Stimulated activated effector memory CD8-positive, alpha-beta T cell treated with anti-CD3 and anti-CD28 coated beads, Interleukin-12 subunit alpha, Interleukin-12 subunit beta, amount 100 ng/mL, for 72 hours (primary cell): ENCODE measurements at regions not wholly inside any gene's neighbourhood (a gene's known extent, or its start where the extent isn't known, plus 50 kb on each side); places are given as distances from the start of the nearest gene placed in this dataset.

Experiments used
- ATAC-seq: fragments of 150-1000 bp; cut with Tn5 transposase; 2 replicates; pipeline ENCODE4 v1.10.0; 2021
- DNase-seq, 2 donors: peaks; one replicate each; pipeline ENCODE4 v3.0.0; 2021 to 2022; ENCODE audit warnings: low spot score in 2 of 2
- H3K27ac Mint-ChIP-seq: one replicate; pipeline ENCODE4 v1.8.0; 2022; ENCODE audit warnings: mild to moderate bottlenecking, mixed read lengths
- H3K36me3 Mint-ChIP-seq: one replicate; pipeline ENCODE4 v1.8.0; 2022; ENCODE audit warnings: mild to moderate bottlenecking, mixed read lengths
- H3K4me1 Mint-ChIP-seq: one replicate; pipeline ENCODE4 v1.8.0; 2022; ENCODE audit warnings: mixed read lengths
- H3K4me3 Mint-ChIP-seq: one replicate; pipeline ENCODE4 v1.8.0; 2022; ENCODE audit warnings: mild to moderate bottlenecking, mixed read lengths
- H3K9me3 Mint-ChIP-seq: one replicate; pipeline ENCODE4 v1.8.0; 2022; ENCODE audit warnings: mixed read lengths

- Mint-ChIP-seq H3K4me3 (no peak overlapping the region), H3K27ac (no peak overlapping the region), H3K9me3 (no peaks in the 10 kb centered on the region), H3K36me3 (no peaks in the 10 kb centered on the region), H3K4me1 (peaks cover 7% of the 10 kb centered on the region)
- ATAC-seq (no peak), DNase-seq (no peak)
Measured at GRCh38 chr16:85464383-85465305, 148.5 kb upstream of the GSE1 start.

GRCh38 chr16:85465328-85466303 lies 147.5 kb upstream of the GSE1 start:
- Mint-ChIP-seq H3K36me3 (no peaks in the 10 kb centered on the region), H3K4me1 (peaks cover 7% of the 10 kb centered on the region), H3K27ac (no peak overlapping the region), H3K9me3 (no peaks in the 10 kb centered on the region), H3K4me3 (no peak overlapping the region)
- ATAC-seq, result no peak
- no peak for DNase-seq

GRCh38 chr16:85466304-85466700 lies 146.8 kb upstream of the GSE1 start:
- Mint-ChIP-seq H3K27ac (no peak overlapping the region), H3K9me3 (no peaks in the 10 kb centered on the region), H3K4me1 (peaks cover 7% of the 10 kb centered on the region), H3K4me3 (no peak overlapping the region), H3K36me3 (no peaks in the 10 kb centered on the region)
- ATAC-seq (no peak), DNase-seq (no peak)

DNA sequence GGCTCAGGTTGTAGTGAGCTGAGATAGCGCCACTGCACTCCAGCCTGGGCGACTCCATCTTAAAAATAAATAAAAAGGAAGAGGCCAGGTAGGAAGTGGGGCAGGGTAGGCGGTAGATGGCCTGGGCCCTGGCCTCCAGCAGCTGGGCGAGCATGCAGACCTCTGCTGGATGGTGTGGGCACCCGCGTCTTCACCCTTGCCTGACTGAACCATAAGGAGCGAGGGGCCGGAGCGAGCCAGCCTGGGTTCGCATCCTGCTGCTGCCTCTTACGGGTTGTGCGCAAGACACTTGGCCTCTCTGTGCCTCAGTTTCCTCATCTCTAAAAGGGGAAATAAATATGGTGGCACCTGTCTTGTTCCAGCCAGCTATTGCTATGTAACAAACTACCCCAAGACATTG lies 146.1 kb upstream of the GSE1 start:
- Mint-ChIP-seq H3K4me3 (no peak overlapping the region), H3K27ac (no peak overlapping the region), H3K9me3 (no peaks in the 10 kb centered on the region), H3K4me1 (peaks cover 6% of the 10 kb centered on the region), H3K36me3 (no peaks in the 10 kb centered on the region)
- DNase-seq, result no peak
- no peak for ATAC-seq

- H3K4me3 Mint-ChIP-seq, result no peak overlapping the region
- no peaks in the 10 kb centered on the region for H3K4me1 Mint-ChIP-seq
- no peak overlapping the region for H3K27ac Mint-ChIP-seq
- H3K9me3 Mint-ChIP-seq, result no peaks in the 10 kb centered on the region
- H3K36me3 Mint-ChIP-seq, result no peaks in the 10 kb centered on the region
- ATAC-seq, result no peak
- no peak for DNase-seq
Measured at GRCh38 chr16:85469929-85470590, 143.1 kb upstream of the GSE1 start.

DNA sequence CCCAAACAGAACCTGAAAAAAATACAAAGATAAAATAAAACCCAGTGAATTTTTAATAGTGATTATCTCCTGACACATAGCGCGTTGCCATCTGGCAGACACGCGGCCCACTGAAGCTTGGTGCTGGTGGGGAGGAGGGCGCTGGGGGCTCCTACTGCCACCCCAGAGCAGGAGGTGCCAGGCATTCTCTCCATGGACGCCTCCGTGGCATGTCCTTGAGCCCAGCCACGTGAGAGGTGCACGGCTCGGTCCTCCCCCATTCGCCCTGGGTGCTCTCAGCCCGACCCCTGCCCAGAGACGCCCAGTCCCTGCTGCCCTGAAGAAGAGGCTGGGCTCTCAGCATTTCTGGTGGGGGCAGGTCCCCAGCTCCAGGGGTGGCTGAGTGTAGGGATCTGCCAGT lies 142.2 kb upstream of the GSE1 start:
- ATAC-seq (no peak), DNase-seq (no peak)
- no peaks in the 10 kb centered on the region for H3K36me3 Mint-ChIP-seq
- no peaks in the 10 kb centered on the region for H3K9me3 Mint-ChIP-seq
- no peaks in the 10 kb centered on the region for H3K4me1 Mint-ChIP-seq
- no peak overlapping the region for H3K27ac Mint-ChIP-seq
- H3K4me3 Mint-ChIP-seq, result no peak overlapping the region

GRCh38 chr16:85471469-85472431 lies 141.4 kb upstream of the GSE1 start:
- Mint-ChIP-seq H3K4me3 (no peak overlapping the region), H3K36me3 (no peaks in the 10 kb centered on the region), H3K27ac (no peak overlapping the region), H3K4me1 (no peaks in the 10 kb centered on the region), H3K9me3 (no peaks in the 10 kb centered on the region)
- ATAC-seq, result no peak
- DNase-seq, result no peak

- Mint-ChIP-seq H3K27ac (no peak overlapping the region), H3K4me3 (no peak overlapping the region), H3K4me1 (no peaks in the 10 kb centered on the region), H3K9me3 (no peaks in the 10 kb centered on the region), H3K36me3 (no peaks in the 10 kb centered on the region)
- DNase-seq, result no peak
- ATAC-seq, result no peak
Measured at GRCh38 chr16:85472514-85472913, 140.6 kb upstream of the GSE1 start.

- peak overlapping the region; percentile 54 for H3K27ac Mint-ChIP-seq
- H3K9me3 Mint-ChIP-seq, result no peaks in the 10 kb centered on the region
- no peaks in the 10 kb centered on the region for H3K4me1 Mint-ChIP-seq
- ATAC-seq (no peak), DNase-seq (no peak)
- H3K36me3 Mint-ChIP-seq, result no peaks in the 10 kb centered on the region
- H3K4me3 Mint-ChIP-seq, result no peak overlapping the region
Measured at GRCh38 chr16:85473323-85473722, 139.8 kb upstream of the GSE1 start.

- H3K27ac Mint-ChIP-seq, result peak overlapping the region; percentile 54
- H3K36me3 Mint-ChIP-seq, result no peaks in the 10 kb centered on the region
- no peaks in the 10 kb centered on the region for H3K4me1 Mint-ChIP-seq
- H3K4me3 Mint-ChIP-seq, result no peak overlapping the region
- DNase-seq (no peak), ATAC-seq (no peak)
- H3K9me3 Mint-ChIP-seq, result no peaks in the 10 kb centered on the region
Measured at GRCh38 chr16:85473909-85474620, 139.1 kb upstream of the GSE1 start.

DNA sequence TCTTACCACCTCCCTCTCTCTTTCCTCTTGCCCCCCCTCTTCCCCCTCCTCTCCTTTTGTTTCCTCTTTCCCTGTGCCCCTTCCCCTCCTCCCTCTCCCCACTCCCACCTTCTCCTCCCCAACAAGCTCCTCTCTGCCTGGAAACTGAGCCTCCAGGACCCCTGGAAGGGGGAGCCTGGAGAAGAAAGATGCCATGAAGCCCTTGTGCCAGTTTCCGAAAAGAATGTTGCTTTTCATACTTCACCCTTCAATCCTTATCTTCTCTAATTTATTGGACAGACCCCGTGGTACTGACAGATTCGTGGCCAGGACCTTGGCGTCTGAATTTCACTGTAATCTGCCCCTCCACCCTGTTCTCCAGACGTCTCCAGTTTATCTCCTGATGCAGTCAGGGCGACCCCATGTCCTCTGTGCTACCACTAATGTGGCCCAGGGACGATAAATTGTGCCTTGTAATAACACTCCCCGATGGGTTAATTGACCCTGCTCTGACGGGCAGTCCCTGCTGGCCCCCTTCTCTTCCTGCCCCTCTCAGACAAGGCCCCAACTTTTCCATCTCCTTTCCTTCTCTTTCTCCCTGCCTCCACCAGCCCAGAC lies 138.4 kb upstream of the GSE1 start:
- H3K4me3 Mint-ChIP-seq, result no peak overlapping the region
- ATAC-seq (no peak), DNase-seq (no peak)
- no peaks in the 10 kb centered on the region for H3K36me3 Mint-ChIP-seq
- H3K27ac Mint-ChIP-seq, result no peak overlapping the region
- H3K9me3 Mint-ChIP-seq, result no peaks in the 10 kb centered on the region
- no peaks in the 10 kb centered on the region for H3K4me1 Mint-ChIP-seq

DNA sequence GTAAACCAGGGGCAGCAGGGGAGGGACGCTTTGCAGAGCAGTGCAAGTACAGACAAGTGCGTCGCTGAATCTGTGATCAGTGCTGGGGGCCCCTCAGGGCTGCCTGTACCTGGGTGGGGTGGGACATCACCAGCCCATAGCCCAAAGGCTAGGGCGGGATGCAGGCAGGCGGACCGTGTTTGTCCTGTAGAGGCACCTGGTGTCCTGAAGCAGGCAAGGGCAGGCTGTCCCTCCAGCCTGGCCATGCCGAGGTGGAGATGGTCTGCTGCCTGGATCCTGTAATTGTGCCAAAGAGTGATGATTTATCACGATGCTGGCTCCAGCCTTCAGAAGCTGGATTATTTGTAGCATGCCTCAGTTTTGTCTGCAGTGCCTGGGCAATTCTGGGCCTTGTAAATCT lies 137.9 kb upstream of the GSE1 start:
- ATAC-seq (no peak), DNase-seq (no peak)
- no peaks in the 10 kb centered on the region for H3K4me1 Mint-ChIP-seq
- no peaks in the 10 kb centered on the region for H3K36me3 Mint-ChIP-seq
- H3K27ac Mint-ChIP-seq, result no peak overlapping the region
- no peak overlapping the region for H3K4me3 Mint-ChIP-seq
- no peaks in the 10 kb centered on the region for H3K9me3 Mint-ChIP-seq

DNA sequence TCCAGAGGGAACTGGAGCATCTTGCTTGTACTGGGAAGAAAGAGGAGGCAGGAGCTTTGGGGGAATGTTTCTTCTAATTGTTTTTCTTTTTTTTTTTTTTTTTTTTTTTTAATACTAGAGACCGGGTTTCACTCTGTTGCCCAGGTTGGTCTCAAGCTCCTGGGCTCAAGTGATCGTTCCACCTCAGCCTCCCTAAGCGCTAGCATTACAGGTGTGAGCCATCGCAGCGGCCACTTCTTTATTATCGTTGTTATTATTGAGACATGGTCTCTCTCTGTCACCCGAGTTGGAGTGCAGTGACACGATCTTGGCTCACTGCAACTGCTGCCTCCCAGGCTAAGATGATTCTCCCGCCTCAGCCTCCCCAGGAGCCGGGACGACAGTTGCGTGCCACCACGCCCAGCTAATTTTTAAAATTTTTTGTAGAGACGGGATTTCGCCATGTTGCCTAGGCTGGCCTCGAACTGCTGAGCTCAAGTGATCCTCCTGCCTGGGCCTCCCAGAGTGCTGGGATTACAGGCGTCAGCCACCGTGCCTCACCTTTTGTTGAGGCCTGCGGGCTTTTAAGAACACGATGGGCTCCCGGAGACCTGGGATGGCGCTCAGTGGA lies 137.3 kb upstream of the GSE1 start:
- no peak overlapping the region for H3K27ac Mint-ChIP-seq
- DNase-seq (no peak), ATAC-seq (no peak)
- no peak overlapping the region for H3K4me3 Mint-ChIP-seq
- H3K9me3 Mint-ChIP-seq, result no peaks in the 10 kb centered on the region
- H3K4me1 Mint-ChIP-seq, result no peaks in the 10 kb centered on the region
- H3K36me3 Mint-ChIP-seq, result no peaks in the 10 kb centered on the region
